ENCODE measurements at regions not wholly inside any gene's neighbourhood (a gene's known extent, or its start where the extent isn't known, plus 50 kb on each side); places are given as distances from the start of the nearest gene placed in this dataset.

- TF ChIP-seq CTCF (IDR thresholded peaks at IDR 0.05; ENCODE audit: insufficient read depth, low read length): no peak
- H3K4me3 ChIP-seq (ENCODE audit: low read depth, low read length): no peak overlapping the region
- DNase-seq (ENCODE audit: low read depth): no peak
These were observed 132.8 kb upstream of the CPEB4 start for GRCh38 chr5:173755319-173755718.

GRCh38 chr5:173757403-173758209 is 130.5 kb upstream of the CPEB4 start:
- TF ChIP-seq CTCF (IDR thresholded peaks at IDR 0.05; ENCODE audit: insufficient read depth, low read length): no peak
- DNase-seq (ENCODE audit: low read depth): no peak
- no peak overlapping the region for H3K4me3 ChIP-seq (ENCODE audit: low read depth, low read length)

- no peak for DNase-seq (ENCODE audit: low read depth)
- TF ChIP-seq CTCF (IDR thresholded peaks at IDR 0.05; ENCODE audit: insufficient read depth, low read length): no peak
- no peak overlapping the region for H3K4me3 ChIP-seq (ENCODE audit: low read depth, low read length)
These were observed 129.5 kb upstream of the CPEB4 start for GRCh38 chr5:173758676-173759075.

- no peak for DNase-seq (ENCODE audit: low read depth)
- no peak for TF ChIP-seq CTCF (IDR thresholded peaks at IDR 0.05; ENCODE audit: insufficient read depth, low read length)
- H3K4me3 ChIP-seq (ENCODE audit: low read depth, low read length): no peak overlapping the region
These were observed 128.5 kb upstream of the CPEB4 start for GRCh38 chr5:173759691-173760090.

GRCh38 chr5:173760461-173761177 is 127.5 kb upstream of the CPEB4 start:
- no peak overlapping the region for H3K4me3 ChIP-seq (ENCODE audit: low read depth, low read length)
- no peak for DNase-seq (ENCODE audit: low read depth)
- TF ChIP-seq CTCF (IDR thresholded peaks at IDR 0.05; ENCODE audit: insufficient read depth, low read length): no peak

- DNase-seq (ENCODE audit: low read depth): no peak
- no peak overlapping the region for H3K4me3 ChIP-seq (ENCODE audit: low read depth, low read length)
- no peak for TF ChIP-seq CTCF (IDR thresholded peaks at IDR 0.05; ENCODE audit: insufficient read depth, low read length)
These were observed 127.0 kb upstream of the CPEB4 start for GRCh38 chr5:173761178-173761513.
